ENCODE measurements at regions not wholly inside any gene's neighbourhood (a gene's known extent, or its start where the extent isn't known, plus 50 kb on each side); places are given as distances from the start of the nearest gene placed in this dataset.

- no peak overlapping the region for H3K4me2 ChIP-seq (ENCODE audit: low read length)
- no peaks in the 10 kb centered on the region for H3K9me3 ChIP-seq (ENCODE audit: low read length)
- no peaks in the 10 kb centered on the region for H3F3A ChIP-seq (ENCODE audit: insufficient read depth, low read length)
- no peak overlapping the region for H3K27ac ChIP-seq (ENCODE audit: low read depth, low read length, poor library complexity, severe bottlenecking)
- no peak overlapping the region for H2AFZ ChIP-seq (ENCODE audit: low read length)
- H3K27me3 ChIP-seq (ENCODE audit: insufficient read depth, low read length) = no peaks in the 10 kb centered on the region
- no peaks in the 10 kb centered on the region for H4K20me1 ChIP-seq (ENCODE audit: insufficient read depth, low read length)
- no peaks in the 10 kb centered on the region for H3K79me2 ChIP-seq (ENCODE audit: insufficient read depth, low read length)
- H3K9me2 ChIP-seq (ENCODE audit: low read depth, low read length) = no peaks in the 10 kb centered on the region
- no peak overlapping the region for H3K4me3 ChIP-seq (ENCODE audit: low read depth, low read length, poor library complexity, severe bottlenecking)
- no peaks in the 10 kb centered on the region for H3K4me1 ChIP-seq (ENCODE audit: insufficient read depth, low read length, severe bottlenecking)
- H3K36me3 ChIP-seq (ENCODE audit: insufficient read depth, low read length) = no peaks in the 10 kb centered on the region
- no peak for TF ChIP-seq CTCF (IDR thresholded peaks at IDR 0.05; ENCODE audit: low read length)
- no peak for TF ChIP-seq EZH2 (IDR thresholded peaks at IDR 0.05; ENCODE audit: borderline replicate concordance, low read length)
- H3K9ac ChIP-seq (ENCODE audit: low read length) = no peak overlapping the region
These were observed 123.1 kb downstream of the MBL2 start for GRCh38 chr10:52649511-52649910.

- no peak overlapping the region for H3K4me3 ChIP-seq (ENCODE audit: low read depth, low read length, poor library complexity, severe bottlenecking)
- TF ChIP-seq CTCF (IDR thresholded peaks at IDR 0.05; ENCODE audit: low read length) (no peak), EZH2 (IDR thresholded peaks at IDR 0.05; ENCODE audit: borderline replicate concordance, low read length) (no peak)
- no peaks in the 10 kb centered on the region for H3K4me1 ChIP-seq (ENCODE audit: insufficient read depth, low read length, severe bottlenecking)
- no peaks in the 10 kb centered on the region for H3K27me3 ChIP-seq (ENCODE audit: insufficient read depth, low read length)
- H3K9me2 ChIP-seq (ENCODE audit: low read depth, low read length) = no peaks in the 10 kb centered on the region
- H4K20me1 ChIP-seq (ENCODE audit: insufficient read depth, low read length) = no peaks in the 10 kb centered on the region
- no peak overlapping the region for H3K27ac ChIP-seq (ENCODE audit: low read depth, low read length, poor library complexity, severe bottlenecking)
- no peak overlapping the region for H3K9ac ChIP-seq (ENCODE audit: low read length)
- H3K36me3 ChIP-seq (ENCODE audit: insufficient read depth, low read length) = no peaks in the 10 kb centered on the region
- no peaks in the 10 kb centered on the region for H3K9me3 ChIP-seq (ENCODE audit: low read length)
- no peaks in the 10 kb centered on the region for H3K79me2 ChIP-seq (ENCODE audit: insufficient read depth, low read length)
- no peak overlapping the region for H3K4me2 ChIP-seq (ENCODE audit: low read length)
- no peak overlapping the region for H2AFZ ChIP-seq (ENCODE audit: low read length)
- H3F3A ChIP-seq (ENCODE audit: insufficient read depth, low read length) = no peaks in the 10 kb centered on the region
These were observed 121.7 kb downstream of the MBL2 start for GRCh38 chr10:52650873-52651272.

- H3K4me2 ChIP-seq (ENCODE audit: low read length) = no peak overlapping the region
- TF ChIP-seq EZH2 (IDR thresholded peaks at IDR 0.05; ENCODE audit: borderline replicate concordance, low read length) (no peak), CTCF (IDR thresholded peaks at IDR 0.05; ENCODE audit: low read length) (no peak)
These were observed 121.3 kb downstream of the MBL2 start for GRCh38 chr10:52651293-52651692.

More at GRCh38 chr10:52651293-52651692, 121.3 kb downstream of the MBL2 start:
- Histone ChIP-seq H3F3A (ENCODE audit: insufficient read depth, low read length) (no peaks in the 10 kb centered on the region), H3K4me3 (ENCODE audit: low read depth, low read length, poor library complexity, severe bottlenecking) (no peak overlapping the region), H3K27me3 (ENCODE audit: insufficient read depth, low read length) (no peaks in the 10 kb centered on the region), H3K9me2 (ENCODE audit: low read depth, low read length) (no peaks in the 10 kb centered on the region), H3K4me1 (ENCODE audit: insufficient read depth, low read length, severe bottlenecking) (no peaks in the 10 kb centered on the region), H3K9ac (ENCODE audit: low read length) (no peak overlapping the region), H3K36me3 (ENCODE audit: insufficient read depth, low read length) (no peaks in the 10 kb centered on the region), H3K9me3 (ENCODE audit: low read length) (no peaks in the 10 kb centered on the region), H3K79me2 (ENCODE audit: insufficient read depth, low read length) (no peaks in the 10 kb centered on the region), H3K27ac (ENCODE audit: low read depth, low read length, poor library complexity, severe bottlenecking) (no peak overlapping the region), H2AFZ (ENCODE audit: low read length) (no peak overlapping the region), H4K20me1 (ENCODE audit: insufficient read depth, low read length) (no peaks in the 10 kb centered on the region)
